ENCODE measurements at regions not wholly inside any gene's neighbourhood (a gene's known extent, or its start where the extent isn't known, plus 50 kb on each side); places are given as distances from the start of the nearest gene placed in this dataset.

DNA sequence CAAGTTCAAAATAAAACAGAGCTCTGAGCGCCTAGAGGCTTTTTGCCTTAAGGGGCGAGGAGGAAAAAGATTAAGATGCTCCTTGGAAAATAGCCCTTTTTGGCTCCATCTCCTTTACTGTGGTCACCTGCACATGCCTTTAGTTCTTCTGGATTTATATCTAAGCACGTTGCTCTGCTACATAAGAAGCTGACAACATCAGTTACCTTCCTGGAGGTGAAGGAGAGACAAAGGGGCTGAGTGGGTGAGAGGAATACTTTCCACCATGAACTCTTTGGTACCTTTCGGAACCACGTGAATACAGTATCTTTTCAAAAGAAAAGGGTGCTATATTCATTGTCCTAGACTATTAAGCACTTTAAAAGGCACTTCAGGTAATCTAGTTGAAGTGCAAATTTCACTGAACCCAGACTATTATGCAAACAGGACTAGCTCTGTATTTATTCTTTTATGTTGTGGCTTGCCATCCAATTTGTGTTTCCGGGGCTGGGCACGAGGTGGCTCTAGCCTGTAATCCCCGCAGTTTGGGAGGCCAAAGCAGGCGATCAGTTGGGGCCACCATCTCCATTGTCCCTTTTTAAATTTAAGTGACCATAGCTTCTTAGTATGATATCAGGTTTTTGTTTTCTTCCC lies 201.5 kb downstream of the TM9SF2 start:
- no peak for DNase-seq
- ATAC-seq (ENCODE audit: insufficient read depth, low read depth), result no peak

DNA sequence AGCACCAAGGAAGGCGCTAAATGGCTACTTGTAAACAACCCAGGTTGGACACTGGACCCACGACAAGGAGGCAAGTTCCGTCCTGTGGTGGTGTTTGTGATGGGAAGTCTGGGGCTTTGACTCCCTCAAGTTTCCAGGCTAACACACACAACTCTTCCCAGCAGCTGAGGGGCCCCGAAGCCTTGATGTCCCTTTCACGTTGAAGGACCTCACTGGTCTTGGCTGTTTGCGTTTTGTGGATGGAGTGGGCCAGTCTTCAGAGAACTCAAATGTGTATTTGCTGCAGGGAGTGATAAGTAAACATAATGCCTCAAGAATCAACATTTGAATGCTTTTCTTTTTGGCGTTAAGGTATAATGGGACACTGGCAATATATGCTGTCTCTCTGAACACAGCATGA lies 199.2 kb downstream of the TM9SF2 start:
- H3K9me3 ChIP-seq (ENCODE audit: insufficient read depth, low read length, severe bottlenecking), result no peaks in the 10 kb centered on the region
- H4K20me1 ChIP-seq (ENCODE audit: insufficient read depth, low read length), result no peaks in the 10 kb centered on the region
- H3K79me2 ChIP-seq (ENCODE audit: insufficient read depth, low read length), result no peaks in the 10 kb centered on the region
- no peak overlapping the region for H3K4me3 ChIP-seq (ENCODE audit: low read depth in 1 of 2, low read length in 2 of 2)
- H3K27me3 ChIP-seq (ENCODE audit: insufficient read depth, low read length, poor library complexity), result no peaks in the 10 kb centered on the region
- H3K4me1 ChIP-seq (ENCODE audit: insufficient read depth, low read length), result no peaks in the 10 kb centered on the region
- H3K27ac ChIP-seq (ENCODE audit: low read length), result no peak overlapping the region
- no peak overlapping the region for H3K4me2 ChIP-seq (ENCODE audit: insufficient read depth, low read length)
- no peaks in the 10 kb centered on the region for H3K36me3 ChIP-seq (ENCODE audit: insufficient read depth, low read length)
- ATAC-seq (ENCODE audit: insufficient read depth, low read depth) (no peak), DNase-seq (no peak)
- TF ChIP-seq, protein P1, sequence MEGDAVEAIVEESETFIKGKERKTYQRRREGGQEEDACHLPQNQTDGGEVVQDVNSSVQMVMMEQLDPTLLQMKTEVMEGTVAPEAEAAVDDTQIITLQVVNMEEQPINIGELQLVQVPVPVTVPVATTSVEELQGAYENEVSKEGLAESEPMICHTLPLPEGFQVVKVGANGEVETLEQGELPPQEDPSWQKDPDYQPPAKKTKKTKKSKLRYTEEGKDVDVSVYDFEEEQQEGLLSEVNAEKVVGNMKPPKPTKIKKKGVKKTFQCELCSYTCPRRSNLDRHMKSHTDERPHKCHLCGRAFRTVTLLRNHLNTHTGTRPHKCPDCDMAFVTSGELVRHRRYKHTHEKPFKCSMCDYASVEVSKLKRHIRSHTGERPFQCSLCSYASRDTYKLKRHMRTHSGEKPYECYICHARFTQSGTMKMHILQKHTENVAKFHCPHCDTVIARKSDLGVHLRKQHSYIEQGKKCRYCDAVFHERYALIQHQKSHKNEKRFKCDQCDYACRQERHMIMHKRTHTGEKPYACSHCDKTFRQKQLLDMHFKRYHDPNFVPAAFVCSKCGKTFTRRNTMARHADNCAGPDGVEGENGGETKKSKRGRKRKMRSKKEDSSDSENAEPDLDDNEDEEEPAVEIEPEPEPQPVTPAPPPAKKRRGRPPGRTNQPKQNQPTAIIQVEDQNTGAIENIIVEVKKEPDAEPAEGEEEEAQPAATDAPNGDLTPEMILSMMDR (IDR thresholded peaks at IDR 0.05; ENCODE audit: borderline replicate concordance, extremely low read depth, low read length, poor library complexity, severe bottlenecking), result no peak
- no peak for TF ChIP-seq EZH2 (IDR thresholded peaks at IDR 0.05; ENCODE audit: borderline replicate concordance, low read depth, low read length, severe bottlenecking)
- no peak overlapping the region for H3K9ac ChIP-seq (ENCODE audit: low read depth, low read length)
- H2AFZ ChIP-seq (ENCODE audit: low read depth, low read length), result no peak overlapping the region

More for the DNA sequence above, 201.5 kb downstream of the TM9SF2 start:
- Histone ChIP-seq H3K79me2 (ENCODE audit: insufficient read depth, low read length) (no peaks in the 10 kb centered on the region), H4K20me1 (ENCODE audit: insufficient read depth, low read length) (no peaks in the 10 kb centered on the region), H3K9ac (ENCODE audit: low read depth, low read length) (no peak overlapping the region), H3K27ac (ENCODE audit: low read length) (no peak overlapping the region), H3K9me3 (ENCODE audit: insufficient read depth, low read length, severe bottlenecking) (no peaks in the 10 kb centered on the region), H3K36me3 (ENCODE audit: insufficient read depth, low read length) (no peaks in the 10 kb centered on the region), H2AFZ (ENCODE audit: low read depth, low read length) (no peak overlapping the region), H3K4me1 (ENCODE audit: insufficient read depth, low read length) (no peaks in the 10 kb centered on the region), H3K4me3 (ENCODE audit: low read depth in 1 of 2, low read length in 2 of 2) (no peak overlapping the region), H3K27me3 (ENCODE audit: insufficient read depth, low read length, poor library complexity) (no peaks in the 10 kb centered on the region), H3K4me2 (ENCODE audit: insufficient read depth, low read length) (no peak overlapping the region)
- TF ChIP-seq, protein P1 (IDR thresholded peaks at IDR 0.05; ENCODE audit: borderline replicate concordance, extremely low read depth, low read length, poor library complexity, severe bottlenecking), result no peak
- no peak for TF ChIP-seq EZH2 (IDR thresholded peaks at IDR 0.05; ENCODE audit: borderline replicate concordance, low read depth, low read length, severe bottlenecking)

GRCh38 chr13:99698816-99699099 lies 197.5 kb downstream of the TM9SF2 start:
- TF ChIP-seq, protein P1 (IDR thresholded peaks at IDR 0.05; ENCODE audit: borderline replicate concordance, extremely low read depth, low read length, poor library complexity, severe bottlenecking), result no peak
- TF ChIP-seq EZH2 (IDR thresholded peaks at IDR 0.05; ENCODE audit: borderline replicate concordance, low read depth, low read length, severe bottlenecking), result no peak
- H3K4me2 ChIP-seq (ENCODE audit: insufficient read depth, low read length), result no peak overlapping the region
- H3K4me1 ChIP-seq (ENCODE audit: insufficient read depth, low read length), result no peaks in the 10 kb centered on the region
- no peaks in the 10 kb centered on the region for H3K9me3 ChIP-seq (ENCODE audit: insufficient read depth, low read length, severe bottlenecking)
- H3K9ac ChIP-seq (ENCODE audit: low read depth, low read length), result no peak overlapping the region
- no peak overlapping the region for H3K4me3 ChIP-seq (ENCODE audit: low read depth in 1 of 2, low read length in 2 of 2)
- no peak for DNase-seq
- H2AFZ ChIP-seq (ENCODE audit: low read depth, low read length), result no peak overlapping the region
- H4K20me1 ChIP-seq (ENCODE audit: insufficient read depth, low read length), result no peaks in the 10 kb centered on the region
- no peak for ATAC-seq (ENCODE audit: insufficient read depth, low read depth)
- no peaks in the 10 kb centered on the region for H3K36me3 ChIP-seq (ENCODE audit: insufficient read depth, low read length)
- no peaks in the 10 kb centered on the region for H3K27me3 ChIP-seq (ENCODE audit: insufficient read depth, low read length, poor library complexity)
- H3K27ac ChIP-seq (ENCODE audit: low read length), result no peak overlapping the region
- no peaks in the 10 kb centered on the region for H3K79me2 ChIP-seq (ENCODE audit: insufficient read depth, low read length)
